Erythroblast (primary cell): ENCODE measurements at regions not wholly inside any gene's neighbourhood (a gene's known extent, or its start where the extent isn't known, plus 50 kb on each side); places are given as distances from the start of the nearest gene placed in this dataset.

ENCODE experiments used
- GATA1 ChIP-seq: IDR thresholded peaks from 2 replicates; pipeline ENCODE4 v1.6.1; 2011; ENCODE audit warnings: low read depth, mild to moderate bottlenecking, control low read depth, low read length, moderate library complexity
- POLR2A ChIP-seq: IDR thresholded peaks from 2 replicates; pipeline ENCODE4 v1.6.1; 2011; ENCODE audit warnings: mild to moderate bottlenecking, low read length

DNA sequence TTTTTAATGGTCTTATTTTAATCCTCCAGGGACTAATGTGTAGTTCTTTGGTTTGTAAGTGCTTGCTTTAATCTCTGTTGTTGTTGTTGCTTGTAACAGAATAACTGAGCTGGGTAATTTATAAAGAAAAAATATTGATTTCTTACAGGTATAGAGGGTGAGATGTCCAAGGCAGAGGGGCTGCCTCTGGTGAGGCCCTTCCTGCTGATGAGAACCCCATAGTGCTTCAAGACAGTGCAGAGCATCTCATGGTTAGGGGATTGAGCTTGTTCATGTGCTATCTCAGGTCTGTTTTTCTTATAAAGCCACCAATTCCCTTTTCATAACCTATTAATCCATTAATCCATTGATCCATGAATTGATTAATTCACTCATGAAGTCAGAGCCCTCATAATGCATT, 516.3 kb upstream of the KCND2 start:
- TF ChIP-seq POLR2A (no peak), GATA1 (no peak)
